A549 (cell line): ENCODE measurements at regions not wholly inside any gene's neighbourhood (a gene's known extent, or its start where the extent isn't known, plus 50 kb on each side); places are given as distances from the start of the nearest gene placed in this dataset.

Experiments used
- ATAC-seq, 2 experiments: fragments of 200-7000 bp in 1 of 2; fragments of >200 bp in 1 of 2; cut with Nextera tagmentation in 1 of 2; cut with Tn5 transposase in 1 of 2; 3 replicates each; pipeline versions ENCODE4 v1.8.0 to v1.9.1; 2018 to 2020; ENCODE audit warnings: mild to moderate bottlenecking in 1 of 2, moderate library complexity in 1 of 2
- CTCF ChIA-PET: fragments of 300-600 bp; sonication (Branson Sonifier 250); formaldehyde crosslinking; extraction: SDS; loops from one replicate; lab custom pipeline; 2021; ENCODE audit warnings: antibody characterized with exemption, inconsistent platforms; lab: Yijun Ruan, JAX
- POLR2A ChIA-PET: fragments of 350-600 bp; formaldehyde crosslinking; extraction: SDS; loops from one replicate; lab custom pipeline; 2021; ENCODE audit warnings: antibody characterized with exemption, inconsistent platforms; lab: Yijun Ruan, JAX
- DNase-seq, 2 experiments: peaks; one replicate each; pipeline versions ENCODE4 v3.0.0 to v3.0.0-alpha.2; 2011 to 2016; ENCODE audit warnings: low read depth in 1 of 2, low spot score in 1 of 2
- FAIRE-seq: peaks from 2 replicates; lab custom pipeline; 2011; peaks lifted over from hg19 to GRCh38; lab: Jason Lieb, UNC
- H3K27ac ChIP-seq, 2 experiments: fragments of >200 bp; sonication (Bioruptor Twin); formaldehyde crosslinking; 3 replicates each; pipeline ENCODE4 v1.5.1; 2016 to 2017
- H3K4me1 ChIP-seq: fragments of >200 bp; sonication (Bioruptor Twin); formaldehyde crosslinking; 3 replicates; pipeline ENCODE4 v1.6.1; 2016
- H3K4me2 ChIP-seq: fragments of >200 bp; sonication (Bioruptor Twin); formaldehyde crosslinking; 3 replicates; pipeline ENCODE4 v1.6.1; 2016
- H3K4me3 ChIP-seq: fragments of >200 bp; sonication (Bioruptor Twin); formaldehyde crosslinking; 3 replicates; pipeline ENCODE4 v1.5.1; 2016
- H3K9me3 ChIP-seq: fragments of >200 bp; sonication (Bioruptor Twin); formaldehyde crosslinking; 3 replicates; pipeline ENCODE4 v1.6.1; 2016
- BHLHE40 ChIP-seq: IDR thresholded peaks from 2 replicates; pipeline ENCODE4 v1.6.1; 2012; ENCODE audit warnings: low read depth, low read length, inconsistent platforms
- CBX8 ChIP-seq: fragments of 200-600 bp; sonication (generic); IDR thresholded peaks from 2 replicates; pipeline ENCODE4 v1.6.1; 2016
- CEBPB ChIP-seq, 2 experiments: fragments of >200 bp in 1 of 2; sonication (Bioruptor Twin) in 1 of 2; formaldehyde crosslinking in 1 of 2; IDR thresholded peaks; 2 replicates each; pipeline ENCODE4 v1.6.1; 2012 to 2016
- CHD4 ChIP-seq: fragments of 200-600 bp; sonication (generic); IDR thresholded peaks from 2 replicates; pipeline ENCODE4 v1.6.1; 2016; ENCODE audit warnings: antibody characterized with exemption, mild to moderate bottlenecking, borderline replicate concordance
- E2F6 ChIP-seq: IDR thresholded peaks from 2 replicates; pipeline ENCODE4 v1.6.1; 2012; ENCODE audit warnings: low read depth, borderline replicate concordance
- EHMT2 ChIP-seq: fragments of 200-600 bp; sonication (generic); IDR thresholded peaks from 2 replicates; pipeline ENCODE4 v1.6.1; 2016; ENCODE audit warnings: antibody characterized with exemption, low read depth, mild to moderate bottlenecking, moderate library complexity
- ELK1 ChIP-seq: fragments of 150-350 bp; IDR thresholded peaks from 2 replicates; pipeline ENCODE4 v1.6.1; 2014; ENCODE audit warnings: low read depth, mild to moderate bottlenecking, low read length
- FOXS1 ChIP-seq: fragments of 250-450 bp; sonication (Bioruptor Pico); IDR thresholded peaks from 2 replicates; pipeline ENCODE4 v1.5.0; 2020; ENCODE audit warnings: mild to moderate bottlenecking, moderate library complexity
- HEYL ChIP-seq: fragments of 250-450 bp; sonication (Bioruptor Pico); IDR thresholded peaks from 2 replicates; pipeline ENCODE4 v1.8.0; 2021; ENCODE audit warnings: mild to moderate bottlenecking, moderate library complexity
- HMGXB4 ChIP-seq: fragments of 250-450 bp; sonication (Bioruptor Pico); IDR thresholded peaks from 2 replicates; pipeline ENCODE4 v1.5.0; 2021; ENCODE audit warnings: mild to moderate bottlenecking, moderate library complexity, borderline replicate concordance
- HOXB13 ChIP-seq: fragments of 250-450 bp; sonication (Bioruptor Pico); IDR thresholded peaks from 2 replicates; pipeline ENCODE4 v1.5.0; 2020; ENCODE audit warnings: low read depth, mild to moderate bottlenecking, moderate library complexity
- JUN ChIP-seq, 2 experiments: fragments of >200 bp; sonication (Bioruptor Twin); formaldehyde crosslinking; IDR thresholded peaks; 2 replicates in 1 of 2; 3 replicates in 1 of 2; pipeline ENCODE4 v1.6.1; 2016 to 2017
- JUNB ChIP-seq: fragments of >200 bp; sonication (Bioruptor Twin); formaldehyde crosslinking; IDR thresholded peaks from 2 replicates; pipeline ENCODE4 v1.6.1; 2016
- KDM1A ChIP-seq: fragments of 200-600 bp; sonication (generic); IDR thresholded peaks from 2 replicates; pipeline ENCODE4 v1.6.1; 2016; ENCODE audit warnings: low read depth, mild to moderate bottlenecking
- MAZ ChIP-seq: fragments of 150-350 bp; IDR thresholded peaks from 2 replicates; pipeline ENCODE4 v1.6.1; 2014; ENCODE audit warnings: antibody characterized with exemption, low read depth, low read length, borderline replicate concordance
- NFE2L2 ChIP-seq: fragments of 150-350 bp; conservative IDR thresholded peaks from 2 replicates; pipeline ENCODE4 v1.6.1; 2014; ENCODE audit warnings: low read length
- POLR2A ChIP-seq: IDR thresholded peaks from 2 replicates; pipeline ENCODE4 v1.6.1; 2012; ENCODE audit warnings: mild to moderate bottlenecking, low read length
- POLR2AphosphoS2 ChIP-seq: conservative IDR thresholded peaks from 2 replicates; pipeline ENCODE4 v1.6.1; 2012; ENCODE audit warnings: low read length, improper control_type of control experiment, inconsistent platforms
- REST ChIP-seq: fragments of 200-600 bp; sonication (generic); IDR thresholded peaks from 2 replicates; pipeline ENCODE4 v1.6.1; 2016; ENCODE audit warnings: antibody characterized with exemption, mild to moderate bottlenecking, moderate library complexity
- SMC3 ChIP-seq: fragments of >200 bp; sonication (Bioruptor Twin); formaldehyde crosslinking; IDR thresholded peaks from 3 replicates; pipeline ENCODE4 v1.6.1; 2018; ENCODE audit warnings: inconsistent platforms
- USF2 ChIP-seq: fragments of 450-650 bp; IDR thresholded peaks from 2 replicates; pipeline ENCODE4 v1.6.1; 2014; ENCODE audit warnings: antibody characterized with exemption
- ZFP36 ChIP-seq: fragments of 450-650 bp; IDR thresholded peaks from 2 replicates; pipeline ENCODE4 v1.6.1; 2014; ENCODE audit warnings: borderline replicate concordance; ENCODE audit not compliant: partially characterized antibody
- ZNF302 ChIP-seq: fragments of 250-450 bp; sonication (Bioruptor Pico); IDR thresholded peaks from 2 replicates; pipeline ENCODE4 v1.9.0; 2021; ENCODE audit warnings: inconsistent platforms, mild to moderate bottlenecking, moderate library complexity
- ZSCAN20 ChIP-seq: fragments of 250-450 bp; sonication (Bioruptor Pico); IDR thresholded peaks from 2 replicates; pipeline ENCODE4 v1.8.0; 2022; ENCODE audit warnings: mild to moderate bottlenecking, moderate library complexity
- WGBS: methylation state at CpG from one replicate; pipeline ENCODE4 v1.1.6; 2017; ENCODE audit errors: missing lambda C conversion rate; 5-methylcytosine and 5-hydroxymethylcytosine counted together

- Histone ChIP-seq H3K4me2 (no peak overlapping the region), H3K27ac (no peak overlapping the region), H3K9me3 (no peaks in the 10 kb centered on the region), H3K4me1 (no peaks in the 10 kb centered on the region), H3K4me3 (no peak overlapping the region)
- DNase-seq (no peak), ATAC-seq (no peak), FAIRE-seq (no peak)
- no peak for TF ChIP-seq HEYL (CRISPR knock-in tag)
- TF ChIP-seq FOXS1 (CRISPR knock-in tag), result no peak
- TF ChIP-seq CHD4, result no peak
- no peak for TF ChIP-seq ZSCAN20 (CRISPR knock-in tag)
- TF ChIP-seq JUNB, result no peak
- no peak for TF ChIP-seq MAZ
- ChIA-PET CTCF (no interaction called here), POLR2A (no interaction called here)
- 6% methylated on average over 2 of the region's 2 CpGs for WGBS
Observed at GRCh38 chr21:28239340-28239739, 753.3 kb downstream of the LTN1 start.

GRCh38 chr21:28237661-28238060, 755.0 kb downstream of the LTN1 start:
- no peaks in the 10 kb centered on the region for H3K9me3 ChIP-seq
- TF ChIP-seq HMGXB4 (CRISPR knock-in tag) (no peak), BHLHE40 (no peak), KDM1A (no peak)
- POLR2A ChIA-PET, result no interaction called here
- FAIRE-seq (no peak), DNase-seq (no peak), ATAC-seq (no peak)
- WGBS, result 6% methylated on average over 2 of the region's 2 CpGs
- no peaks in the 10 kb centered on the region for H3K4me1 ChIP-seq
- H3K4me3 ChIP-seq, result no peak overlapping the region
- no peak overlapping the region for H3K4me2 ChIP-seq
- no peak overlapping the region for H3K27ac ChIP-seq
- CTCF ChIA-PET, result no interaction called here

- ChIA-PET POLR2A (no interaction called here), CTCF (interaction anchor here (0.6 kb wide), 1 partner anchor 347 kb away, joined by 3 read pairs; no protein-coding TSS in a partner anchor)
- DNase-seq, result no peak
- H3K9me3 ChIP-seq, result no peaks in the 10 kb centered on the region
- H3K27ac ChIP-seq, result no peak overlapping the region
- ATAC-seq, result no peak
- TF ChIP-seq HOXB13 (CRISPR knock-in tag) (no peak), ELK1 (no peak), MAZ (no peak), REST (no peak), ZNF302 (CRISPR knock-in tag) (no peak), CBX8 (no peak), HEYL (CRISPR knock-in tag) (no peak), JUN (IDR thresholded peaks at IDR 0.05) (no peak), EHMT2 (no peak), CEBPB (IDR thresholded peaks at IDR 0.05) (no peak), ZFP36 (no peak), POLR2AphosphoS2 (no peak), USF2 (no peak), E2F6 (no peak), NFE2L2 (no peak), SMC3 (no peak), POLR2A (no peak)
- no peak overlapping the region for H3K4me2 ChIP-seq
- no peak for FAIRE-seq
- 32% methylated on average over 3 of the region's 3 CpGs for WGBS
- H3K4me1 ChIP-seq, result no peaks in the 10 kb centered on the region
- no peak overlapping the region for H3K4me3 ChIP-seq
Observed at GRCh38 chr21:28235169-28235895, 757.3 kb downstream of the LTN1 start.
